GM19025 (cell line): ENCODE measurements at regions not wholly inside any gene's neighbourhood (a gene's known extent, or its start where the extent isn't known, plus 50 kb on each side); places are given as distances from the start of the nearest gene placed in this dataset.
"Not testable (repeated sequence)": the region's sequence is repeated elsewhere in the genome, so short reads cannot be mapped to it uniquely, and the experiment has no call there.

ENCODE experiments used
- ATAC-seq: cut with Tn5 transposase; IDR thresholded peaks from one replicate; pipeline ENCODE4 v1.9.1; 2021; ENCODE audit warnings: mild to moderate bottlenecking, low read depth, moderate library complexity; ENCODE audit not compliant: unreplicated experiment

DNA sequence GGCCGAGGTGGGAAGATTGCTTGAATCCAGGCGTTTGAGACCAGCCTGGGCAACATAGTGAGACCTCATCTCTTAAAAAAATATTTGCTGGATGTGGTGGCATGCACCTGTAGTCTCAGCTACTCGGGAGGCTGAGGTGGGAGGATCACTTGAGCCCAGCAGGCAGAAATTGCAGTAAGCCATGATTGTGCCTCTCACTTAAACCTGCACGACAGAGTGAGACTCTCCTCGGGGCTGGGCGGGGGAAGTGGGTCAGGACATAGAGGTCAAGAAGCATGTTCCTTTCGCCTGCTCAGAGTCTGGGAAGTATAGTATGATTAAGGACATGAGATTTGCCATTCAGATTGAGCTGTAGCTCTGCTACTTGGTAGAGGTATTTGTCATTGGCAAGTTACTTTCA is 52.3 kb downstream of the SEPTIN7 start:
- ATAC-seq, result not testable (repeated sequence)

DNA sequence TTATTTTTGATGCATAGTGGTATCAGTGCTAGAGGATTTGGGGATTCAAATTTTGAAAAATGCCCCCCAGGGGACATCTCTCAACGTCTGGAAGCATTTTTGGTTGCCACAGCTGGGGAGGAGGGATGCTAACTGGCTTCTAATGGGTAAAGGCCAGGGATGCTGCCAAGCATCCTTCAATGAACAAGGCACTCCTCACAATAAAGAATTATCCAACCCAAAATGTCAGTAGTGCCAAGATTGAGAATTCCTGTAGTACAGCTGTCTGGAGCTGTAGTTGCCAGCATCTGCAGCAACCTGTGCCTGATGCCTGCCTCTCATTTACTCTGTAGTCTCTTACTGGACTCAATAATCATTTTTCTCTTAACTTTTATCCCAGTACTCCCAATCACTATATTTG is 53.5 kb downstream of the SEPTIN7 start:
- no peak for ATAC-seq

DNA sequence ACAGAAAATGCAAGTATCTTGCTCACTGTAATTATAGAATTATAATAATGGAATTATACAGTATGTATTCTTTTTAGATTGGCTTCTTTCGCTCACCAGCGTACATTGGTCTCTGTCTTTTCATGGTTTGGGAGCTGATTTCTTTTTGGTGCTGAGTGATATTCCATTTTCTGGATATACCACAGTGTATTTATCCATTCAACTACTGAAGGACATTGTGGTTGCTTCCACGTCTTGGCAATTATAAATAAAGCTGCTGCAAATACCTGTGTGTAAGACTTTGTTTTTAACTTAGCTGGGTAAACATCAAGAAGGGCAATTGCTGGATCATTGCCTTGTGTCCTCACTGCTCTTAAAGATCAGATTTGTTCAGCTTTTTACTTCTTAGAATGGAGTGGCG is 55.3 kb downstream of the SEPTIN7 start:
- ATAC-seq, result no peak

DNA sequence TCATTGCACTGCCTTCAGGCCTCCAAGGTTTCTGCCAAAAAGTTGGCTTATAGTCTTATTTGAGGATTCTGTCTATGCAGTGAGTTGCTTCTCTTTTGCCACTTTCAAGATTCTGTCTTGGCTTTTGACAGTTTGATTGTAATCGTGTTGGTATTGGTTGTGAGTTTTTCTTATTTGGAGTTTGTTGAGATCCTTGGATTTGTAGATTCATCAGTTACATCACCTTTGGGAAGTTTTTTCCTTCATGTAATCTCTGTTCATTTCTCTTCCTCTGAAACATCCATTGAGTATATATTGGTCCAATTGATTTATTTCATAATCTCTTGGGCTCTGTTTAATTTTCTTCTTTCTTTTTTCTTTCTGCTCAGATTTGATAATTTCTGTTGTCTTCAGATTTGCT is 59.8 kb downstream of the SEPTIN7 start:
- ATAC-seq, result no peak

DNA sequence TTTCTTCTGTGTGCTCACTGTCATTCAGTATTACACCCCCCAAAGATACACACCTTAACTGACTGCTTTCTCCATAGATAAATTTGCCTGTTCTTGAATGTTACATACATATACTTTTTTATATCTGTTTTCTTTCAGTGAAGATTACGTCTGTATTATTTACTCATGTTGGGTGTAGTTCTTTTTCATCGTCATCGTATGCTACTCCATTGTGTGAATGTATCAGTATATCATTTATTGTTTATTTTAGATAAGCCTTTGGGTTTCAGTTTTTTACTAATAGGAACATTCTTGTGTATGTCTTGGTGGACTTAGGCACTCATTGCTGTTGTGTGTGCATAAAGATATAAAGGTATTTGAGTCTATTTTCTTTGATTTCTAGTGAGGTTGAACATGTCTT is 64.4 kb downstream of the SEPTIN7 start:
- ATAC-seq, result no peak

DNA sequence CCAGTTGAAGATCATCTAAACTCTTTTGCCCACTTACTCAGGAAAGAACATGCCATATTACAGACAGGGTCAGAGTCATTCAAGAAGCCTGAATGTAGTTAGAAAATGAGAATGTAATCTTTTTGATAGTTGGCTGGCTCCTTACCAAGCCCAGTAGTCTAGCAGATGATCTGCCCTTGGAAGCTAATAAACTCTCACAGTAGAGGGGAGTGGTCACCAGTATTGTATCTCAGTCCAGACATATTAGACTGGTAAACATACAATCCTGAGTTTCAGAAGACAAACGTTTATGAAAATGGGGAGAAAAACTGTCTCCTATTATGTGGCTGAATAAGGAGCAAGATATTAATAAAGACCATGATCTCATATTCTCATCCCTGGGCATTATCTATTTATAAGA is 65.3 kb downstream of the SEPTIN7 start:
- no peak for ATAC-seq

DNA sequence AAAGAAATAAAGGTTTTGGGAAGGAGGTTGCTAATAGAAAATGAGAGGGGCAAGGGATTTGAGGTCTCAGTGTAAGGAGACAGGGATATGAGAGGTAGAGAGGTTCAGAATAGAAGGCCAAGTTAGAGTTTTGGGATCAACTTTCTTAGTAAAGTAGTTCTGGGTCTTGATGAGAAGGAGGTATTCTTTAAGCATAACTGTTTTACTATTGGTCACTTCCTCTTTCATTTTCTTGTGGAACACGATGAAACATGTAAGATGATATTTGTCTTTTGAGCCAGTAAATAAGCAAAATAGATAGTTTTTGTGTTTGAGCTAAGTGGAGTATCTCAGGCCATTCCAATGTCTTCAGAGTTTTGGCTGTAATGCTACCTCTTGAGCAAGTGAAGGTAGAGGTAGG is 68.3 kb downstream of the SEPTIN7 start:
- not testable (repeated sequence) for ATAC-seq

DNA sequence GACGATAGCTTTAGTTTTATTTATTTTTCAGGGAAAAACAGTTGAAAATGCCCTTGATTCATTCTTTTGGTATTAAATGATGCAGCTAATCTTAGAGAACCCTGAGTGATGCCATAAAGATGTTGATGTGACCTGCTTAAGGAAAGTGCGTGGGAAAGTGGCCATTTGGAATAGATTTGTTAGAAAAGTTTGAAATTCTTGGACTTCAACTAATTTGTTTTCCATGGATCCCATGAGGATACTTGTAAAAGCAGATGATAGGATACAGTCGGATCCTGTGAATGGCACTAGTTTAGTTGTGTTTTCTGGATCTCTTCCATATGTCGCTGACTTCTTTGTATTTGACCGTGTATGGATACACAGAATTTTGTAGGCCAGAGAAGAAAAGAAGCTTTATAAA is 69.0 kb downstream of the SEPTIN7 start:
- no peak for ATAC-seq

DNA sequence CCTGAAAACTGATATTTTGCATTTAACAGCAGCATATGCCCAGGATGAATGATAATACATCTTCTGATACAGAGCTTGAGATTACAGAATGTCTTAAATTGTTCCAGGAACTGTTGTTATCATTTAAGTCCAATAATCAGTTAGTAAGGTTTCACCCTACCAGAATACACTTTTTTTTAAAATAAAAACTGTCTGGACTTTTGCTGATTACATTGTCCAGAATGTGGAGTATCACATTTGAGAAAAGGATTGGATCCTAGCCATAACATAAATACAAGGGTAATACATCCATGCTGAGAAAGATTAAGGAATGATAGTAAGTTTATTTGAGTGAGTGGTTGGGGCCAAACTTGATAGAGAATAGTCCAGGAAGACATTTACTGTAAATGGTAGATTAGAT is 71.0 kb downstream of the SEPTIN7 start:
- no peak for ATAC-seq

DNA sequence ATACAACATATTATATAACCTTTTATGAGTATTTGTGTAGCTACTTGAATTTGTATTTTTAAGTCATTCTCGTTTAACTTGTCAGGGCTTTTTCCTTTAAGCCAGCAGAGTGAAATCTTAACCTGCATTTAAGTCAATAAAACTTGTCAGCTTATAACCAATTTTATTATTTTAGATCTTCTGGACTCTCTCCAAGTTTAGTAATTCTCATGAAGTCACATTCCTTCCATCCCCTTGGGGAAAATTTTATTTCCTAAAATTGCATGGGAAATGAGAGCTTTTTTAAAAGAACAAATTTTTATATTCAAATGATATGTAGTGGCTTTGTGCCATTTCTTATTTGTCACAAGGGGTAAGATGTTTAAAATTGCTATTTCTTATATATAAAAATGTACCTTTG is 74.0 kb downstream of the SEPTIN7 start:
- ATAC-seq, result no peak

DNA sequence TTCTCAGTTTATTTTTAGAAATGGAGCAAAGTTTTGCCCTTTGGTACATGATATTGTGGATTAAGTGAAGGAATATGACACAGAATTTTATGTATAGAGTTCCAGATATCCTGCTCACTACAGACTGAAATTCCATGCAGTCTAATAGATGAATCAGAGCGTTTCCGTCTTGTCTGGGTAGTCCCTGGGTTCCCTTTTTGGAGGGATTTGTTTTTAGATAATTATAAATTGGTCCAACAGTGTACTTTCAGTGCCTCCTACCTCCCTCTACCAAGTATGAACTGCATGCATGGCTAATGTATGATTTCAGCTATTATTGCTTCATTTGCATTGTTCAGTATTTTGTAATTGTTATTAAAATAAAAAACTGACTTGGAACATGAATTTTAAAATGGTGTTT is 74.4 kb downstream of the SEPTIN7 start:
- no peak for ATAC-seq

DNA sequence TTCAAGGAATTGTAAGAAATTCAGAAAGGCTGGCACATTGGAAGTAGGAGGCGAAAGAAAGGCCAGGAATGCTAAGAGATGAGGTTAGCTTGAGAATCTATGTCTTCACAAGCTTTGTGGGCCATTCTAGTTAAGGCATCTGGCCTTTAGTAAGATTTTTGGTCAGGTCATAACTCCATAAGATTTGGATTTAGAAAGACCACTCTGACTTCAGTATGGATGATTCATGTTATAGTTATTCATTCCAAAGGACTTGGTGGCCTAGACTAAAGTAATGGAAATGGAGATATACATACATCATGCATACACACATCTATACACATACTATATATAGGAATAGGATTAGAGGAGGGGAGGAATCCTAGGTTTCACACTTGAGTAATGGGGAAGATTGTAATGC is 77.5 kb downstream of the SEPTIN7 start:
- no peak for ATAC-seq

DNA sequence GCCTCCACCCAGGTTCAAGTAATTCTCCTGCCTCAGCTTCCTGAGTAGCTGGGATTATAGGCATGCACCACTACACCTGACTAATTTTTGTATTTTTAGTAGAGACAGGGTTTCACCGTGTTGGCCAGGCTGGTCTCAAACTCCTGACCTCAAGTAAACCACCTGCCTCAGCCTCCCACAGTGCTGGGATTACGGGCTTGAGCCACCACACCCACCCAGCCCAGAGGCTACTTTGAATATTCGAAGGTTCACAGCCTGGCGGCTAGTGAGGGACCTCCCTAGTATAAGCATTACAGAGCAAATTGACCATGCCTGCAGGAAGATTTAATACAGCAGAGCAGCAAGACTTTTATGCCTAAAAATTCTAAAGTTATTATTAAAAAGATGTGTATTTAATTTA is 86.6 kb downstream of the SEPTIN7 start:
- not testable (repeated sequence) for ATAC-seq

DNA sequence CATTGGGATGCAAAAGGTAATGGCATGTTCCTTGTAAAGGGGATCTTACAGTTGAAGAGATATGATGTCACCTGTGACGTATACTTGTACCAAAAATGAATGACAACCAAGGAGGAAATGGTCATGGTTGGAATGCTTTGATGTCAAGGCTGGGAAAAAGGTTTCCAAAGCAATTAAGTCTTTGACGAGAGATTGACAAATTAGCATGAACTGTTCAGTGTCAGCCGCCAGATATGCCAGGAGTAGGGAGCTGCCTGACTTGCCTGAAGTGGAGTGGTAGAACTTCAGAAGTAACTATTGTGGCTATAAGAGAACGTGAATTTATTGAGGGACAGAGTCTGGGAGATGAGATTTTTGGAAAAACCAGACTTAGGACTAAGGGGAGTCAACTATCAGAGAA is 88.1 kb downstream of the SEPTIN7 start:
- no peak for ATAC-seq

DNA sequence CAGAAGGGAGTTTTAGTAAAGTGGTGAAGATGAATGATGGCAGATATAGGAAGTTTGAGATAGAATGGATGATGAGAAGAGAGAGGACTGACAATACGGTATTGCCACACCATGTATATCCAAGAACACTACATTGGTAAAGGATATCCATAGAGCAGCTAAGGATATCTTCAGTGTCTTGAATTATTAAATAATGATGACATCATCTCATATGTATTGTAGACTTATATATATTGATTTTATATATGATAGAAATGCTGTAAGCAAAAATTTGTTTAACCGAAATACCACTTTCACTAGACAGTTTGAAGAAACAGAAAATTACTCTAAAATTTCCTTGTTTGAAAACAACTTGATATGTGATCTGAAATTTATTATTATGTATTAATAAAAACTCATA is 89.0 kb downstream of the SEPTIN7 start:
- ATAC-seq, result no peak

DNA sequence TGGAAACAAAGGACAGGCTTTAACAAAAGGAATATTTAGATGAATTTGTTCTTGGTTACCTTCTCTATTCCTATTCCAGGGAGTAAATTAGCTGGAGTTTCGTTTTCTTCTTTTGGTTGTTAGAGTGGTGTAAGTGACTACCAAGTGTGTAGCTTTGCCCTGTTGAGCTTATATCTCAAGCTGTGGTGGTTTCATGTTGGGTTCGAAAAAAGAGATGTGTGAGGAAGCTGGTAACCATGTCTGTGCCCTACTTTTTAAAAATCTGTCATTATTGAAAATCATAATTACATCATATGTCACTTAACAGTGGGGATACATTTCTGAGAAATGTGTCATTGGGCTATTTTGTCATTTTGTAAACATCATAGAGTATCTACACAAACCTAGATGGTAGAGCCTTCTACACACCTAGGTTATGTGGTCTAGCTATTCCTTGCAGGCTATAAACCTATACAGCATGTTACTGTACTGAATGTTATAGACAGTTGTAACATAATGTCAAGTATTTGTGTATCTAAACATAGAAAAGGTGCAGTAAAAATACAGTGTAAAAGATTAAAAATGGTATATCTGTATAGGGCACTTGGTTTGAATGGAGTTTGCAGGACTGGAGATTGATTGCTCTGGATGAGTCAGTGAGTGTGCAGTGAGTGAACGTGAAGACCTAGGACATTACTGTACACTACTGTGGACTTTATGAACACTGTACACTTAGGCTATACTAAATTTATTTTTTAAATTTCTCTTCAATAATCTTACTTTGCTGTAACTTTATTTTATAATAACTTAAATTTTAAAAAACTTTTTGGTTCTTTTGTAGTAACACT is 90.4 kb downstream of the SEPTIN7 start:
- no peak for ATAC-seq

DNA sequence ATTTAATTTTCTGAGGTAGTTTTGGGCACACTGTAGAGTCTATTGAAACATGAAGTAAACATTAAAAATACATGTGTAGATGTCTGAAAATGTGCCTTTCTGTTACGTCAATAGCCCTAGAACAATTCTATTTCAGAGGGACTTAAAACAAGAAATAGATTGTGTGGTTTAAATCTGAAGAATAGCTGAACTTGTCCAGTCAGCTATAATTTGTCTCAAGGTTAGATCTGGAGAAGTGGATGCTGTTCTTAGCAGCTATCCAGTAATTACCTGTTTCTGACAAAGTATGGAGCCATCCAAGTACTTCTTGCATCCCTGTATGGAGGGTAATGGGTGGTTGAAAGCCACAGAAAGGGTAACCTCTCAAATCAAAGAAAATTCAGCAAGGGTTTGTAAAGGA is 92.8 kb downstream of the SEPTIN7 start:
- ATAC-seq, result no peak

DNA sequence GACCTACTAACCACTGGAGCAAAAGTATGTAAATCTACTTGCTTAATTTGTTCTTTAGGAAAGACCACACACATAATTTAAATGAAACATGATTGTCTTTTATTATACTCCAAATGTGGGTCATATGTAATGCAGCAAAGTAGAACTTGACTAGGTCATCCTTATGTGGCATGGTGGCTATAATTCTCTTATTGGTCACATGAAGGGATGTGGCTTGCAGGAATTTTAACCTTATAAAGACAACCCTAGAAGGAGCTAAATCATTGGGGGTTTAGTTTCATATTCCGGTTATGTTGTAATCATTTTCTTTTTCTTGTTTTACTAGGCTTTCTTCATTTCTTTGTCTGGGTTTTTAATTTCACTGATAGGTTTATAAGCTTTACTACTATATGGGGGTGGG is 93.9 kb downstream of the SEPTIN7 start:
- ATAC-seq, result no peak

DNA sequence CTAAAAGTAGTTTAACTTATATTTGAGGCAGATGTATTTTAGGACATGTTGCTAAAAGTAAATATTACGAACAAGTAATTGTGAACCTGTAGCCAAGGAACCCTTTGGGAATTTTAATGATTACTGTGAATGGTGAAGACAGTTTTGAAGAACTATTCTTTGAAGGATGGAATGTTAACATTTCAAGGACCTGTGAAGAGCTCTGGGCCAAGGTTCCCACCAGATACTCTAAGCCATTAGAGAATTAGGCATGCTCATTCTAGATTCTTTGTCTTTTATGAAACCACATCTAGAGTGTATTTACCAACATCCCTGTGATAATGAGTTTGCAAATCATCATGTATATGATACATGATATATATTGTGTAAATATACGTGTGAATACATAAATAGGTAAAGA is 99.8 kb downstream of the SEPTIN7 start:
- ATAC-seq, result no peak

DNA sequence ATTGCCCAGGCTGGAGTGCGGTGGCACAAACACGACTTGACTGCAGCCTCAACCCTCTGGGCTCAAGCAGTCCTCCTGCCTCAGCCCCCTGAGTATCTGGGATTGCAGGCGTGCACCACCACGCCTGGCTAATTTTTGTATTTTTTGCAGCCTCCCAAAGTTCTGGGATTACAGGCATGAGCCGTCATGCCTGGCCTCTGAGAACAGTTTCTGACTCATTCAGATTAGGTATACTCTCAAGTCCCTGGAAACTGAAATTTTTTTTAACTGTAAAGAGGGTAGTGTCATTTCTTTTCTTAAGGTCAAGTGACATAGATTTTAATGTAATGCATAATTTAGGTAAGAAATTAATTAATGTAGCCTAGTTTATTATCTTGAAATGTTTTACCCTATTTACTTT is 104.7 kb downstream of the SEPTIN7 start:
- no peak for ATAC-seq

DNA sequence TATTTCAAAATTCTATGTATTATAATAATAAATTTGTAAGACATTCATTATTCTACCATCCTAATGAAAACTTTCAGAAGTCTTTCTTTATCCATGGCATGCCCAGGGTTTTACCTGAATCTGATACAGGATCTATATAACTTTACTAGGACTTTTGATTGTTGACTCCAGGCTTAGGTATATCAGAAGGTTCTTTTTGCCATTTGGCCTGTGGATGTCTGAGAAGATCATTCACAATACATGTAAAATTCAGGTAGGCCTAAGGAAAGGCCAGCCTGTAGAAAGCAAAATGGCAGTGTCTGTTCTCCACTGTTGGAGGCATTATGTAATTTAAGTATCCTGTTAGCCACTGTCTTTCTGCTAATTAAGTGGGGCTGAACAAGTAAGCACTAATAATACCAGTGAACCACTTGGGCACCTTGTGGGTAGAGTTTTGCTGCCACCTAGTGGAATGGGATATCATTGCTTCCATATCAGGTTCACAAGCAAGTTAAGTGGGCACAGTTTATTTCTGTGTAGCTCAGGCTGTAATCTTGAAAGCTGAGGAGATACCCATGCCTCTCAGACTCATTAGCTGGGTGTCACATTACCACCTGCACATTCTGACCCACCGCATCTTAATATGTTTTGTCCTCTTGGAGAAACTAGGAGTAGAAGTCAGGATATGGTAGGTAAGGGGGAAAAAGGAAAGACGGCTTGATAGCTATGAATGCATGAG is 105.5 kb downstream of the SEPTIN7 start:
- ATAC-seq, result peak; percentile 76
